Prostate gland (tissue), 2 donors: ENCODE measurements at regions not wholly inside any gene's neighbourhood (a gene's known extent, or its start where the extent isn't known, plus 50 kb on each side); places are given as distances from the start of the nearest gene placed in this dataset.

ENCODE experiments used
- CTCF ChIP-seq, 4 experiments: fragments of 200-600 bp in 2 of 4; fragments of 450-650 bp in 2 of 4; sonication (generic) in 2 of 4; IDR thresholded peaks; 1 replicate in 3 of 4; 2 replicates in 1 of 4; pipeline ENCODE4 v1.5.1; 2016 to 2019; ENCODE audit warnings: antibody characterized with exemption in 4 of 4, mild to moderate bottlenecking in 2 of 4, moderate library complexity in 2 of 4
- POLR2A ChIP-seq: fragments of 450-650 bp; IDR thresholded peaks from one replicate; pipeline ENCODE4 v1.6.1; 2016; ENCODE audit warnings: antibody characterized with exemption, mild to moderate bottlenecking
- POLR2AphosphoS5 ChIP-seq: sonication (generic); formaldehyde crosslinking; IDR thresholded peaks from one replicate; pipeline ENCODE4 v1.6.1; 2017; ENCODE audit warnings: antibody characterized with exemption

GRCh38 chr11:11065396-11065795 lies 207.5 kb upstream of the ZBED5 start:
- no peak for TF ChIP-seq CTCF (IDR thresholded peaks at IDR 0.05)
- no peak for TF ChIP-seq POLR2A
- no peak for TF ChIP-seq POLR2AphosphoS5
